ENCODE measurements at regions not wholly inside any gene's neighbourhood (a gene's known extent, or its start where the extent isn't known, plus 50 kb on each side); places are given as distances from the start of the nearest gene placed in this dataset.

GRCh38 chr2:211085056-211085680 is 528.8 kb downstream of the CPS1 start:
- Histone ChIP-seq H3K9me2 (replicated peaks; ENCODE audit: insufficient read depth, low read length) (no peaks in the 10 kb centered on the region), H3K9me3 (ENCODE audit: low read length) (no peaks in the 10 kb centered on the region), H2AFZ (ENCODE audit: low read length) (no peak overlapping the region), H3K9ac (ENCODE audit: low read length) (no peak overlapping the region), H3K79me2 (ENCODE audit: low read length) (no peaks in the 10 kb centered on the region), H3K27ac (ENCODE audit: low read length) (no peak overlapping the region), H3K4me2 (ENCODE audit: low read depth, low read length, poor library complexity, severe bottlenecking) (no peak overlapping the region), H3K36me3 (ENCODE audit: insufficient read depth, low read length) (no peaks in the 10 kb centered on the region), H3K27me3 (ENCODE audit: low read length) (0 out of 2 replicates have a peak, but pooled peaks cover 3% of the 10 kb centered on the region), H4K20me1 (ENCODE audit: insufficient read depth, low read depth, low read length) (no peaks in the 10 kb centered on the region), H3K4me3 (ENCODE audit: low read length) (no peak overlapping the region), H3K4me1 (ENCODE audit: low read length) (no peaks in the 10 kb centered on the region)
- peak; percentile 80 for DNase-seq

GRCh38 chr2:211086049-211086448 is 529.6 kb downstream of the CPS1 start:
- H3K4me1 ChIP-seq (ENCODE audit: low read length) = no peaks in the 10 kb centered on the region
- no peak for DNase-seq
- H3K27ac ChIP-seq (ENCODE audit: low read length) = no peak overlapping the region
- H4K20me1 ChIP-seq (ENCODE audit: insufficient read depth, low read depth, low read length) = no peaks in the 10 kb centered on the region
- H2AFZ ChIP-seq (ENCODE audit: low read length) = no peak overlapping the region
- H3K36me3 ChIP-seq (ENCODE audit: insufficient read depth, low read length) = no peaks in the 10 kb centered on the region
- no peak overlapping the region for H3K9ac ChIP-seq (ENCODE audit: low read length)
- no peak overlapping the region for H3K4me2 ChIP-seq (ENCODE audit: low read depth, low read length, poor library complexity, severe bottlenecking)
- H3K9me3 ChIP-seq (ENCODE audit: low read length) = no peaks in the 10 kb centered on the region
- 0 out of 2 replicates have a peak, but pooled peaks cover 3% of the 10 kb centered on the region for H3K27me3 ChIP-seq (ENCODE audit: low read length)
- no peaks in the 10 kb centered on the region for H3K79me2 ChIP-seq (ENCODE audit: low read length)
- no peak overlapping the region for H3K4me3 ChIP-seq (ENCODE audit: low read length)
- no peaks in the 10 kb centered on the region for H3K9me2 ChIP-seq (replicated peaks; ENCODE audit: insufficient read depth, low read length)

GRCh38 chr2:211089127-211089526 is 532.7 kb downstream of the CPS1 start:
- 0 out of 2 replicates have a peak, but pooled peaks cover 3% of the 10 kb centered on the region for H3K27me3 ChIP-seq (ENCODE audit: low read length)
- H2AFZ ChIP-seq (ENCODE audit: low read length) = no peak overlapping the region
- no peak overlapping the region for H3K9ac ChIP-seq (ENCODE audit: low read length)
- no peak overlapping the region for H3K27ac ChIP-seq (ENCODE audit: low read length)
- H3K4me2 ChIP-seq (ENCODE audit: low read depth, low read length, poor library complexity, severe bottlenecking) = no peak overlapping the region
- no peak overlapping the region for H3K4me3 ChIP-seq (ENCODE audit: low read length)
- no peaks in the 10 kb centered on the region for H3K36me3 ChIP-seq (ENCODE audit: insufficient read depth, low read length)
- H3K4me1 ChIP-seq (ENCODE audit: low read length) = no peaks in the 10 kb centered on the region
- no peaks in the 10 kb centered on the region for H3K9me2 ChIP-seq (replicated peaks; ENCODE audit: insufficient read depth, low read length)
- no peaks in the 10 kb centered on the region for H3K79me2 ChIP-seq (ENCODE audit: low read length)
- H3K9me3 ChIP-seq (ENCODE audit: low read length) = no peaks in the 10 kb centered on the region
- peak; percentile 7 for DNase-seq
- H4K20me1 ChIP-seq (ENCODE audit: insufficient read depth, low read depth, low read length) = no peaks in the 10 kb centered on the region

DNA sequence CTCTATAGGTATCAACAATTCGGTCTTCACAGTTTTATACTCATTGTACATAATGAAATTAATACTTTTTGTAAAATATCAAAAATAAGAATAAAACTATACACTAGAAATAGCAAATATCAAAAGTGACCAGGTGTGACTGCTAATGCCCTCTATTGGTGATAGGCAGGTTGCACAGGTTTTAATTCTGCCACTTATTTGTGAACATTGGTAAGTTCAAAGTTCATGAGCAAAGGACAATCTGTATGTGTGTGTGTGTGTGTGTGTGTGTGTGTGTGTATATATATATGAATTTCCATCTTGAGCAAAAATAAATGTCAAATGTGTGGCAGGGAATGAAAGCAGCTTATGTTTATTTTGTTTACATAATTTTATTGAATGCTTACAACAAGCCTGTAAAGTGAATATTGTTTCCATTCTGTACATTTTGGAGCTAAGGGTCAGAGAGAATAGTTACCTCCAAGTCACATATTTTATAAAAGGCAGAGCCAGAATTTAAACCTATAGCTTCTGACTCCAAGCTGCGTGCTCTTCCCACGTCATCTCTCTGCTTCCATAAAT is 537.4 kb downstream of the CPS1 start:
- H4K20me1 ChIP-seq (ENCODE audit: insufficient read depth, low read depth, low read length) = no peaks in the 10 kb centered on the region
- H3K9me2 ChIP-seq (replicated peaks; ENCODE audit: insufficient read depth, low read length) = no peaks in the 10 kb centered on the region
- no peaks in the 10 kb centered on the region for H3K9me3 ChIP-seq (ENCODE audit: low read length)
- no peak overlapping the region for H3K9ac ChIP-seq (ENCODE audit: low read length)
- H2AFZ ChIP-seq (ENCODE audit: low read length) = no peak overlapping the region
- no peaks in the 10 kb centered on the region for H3K79me2 ChIP-seq (ENCODE audit: low read length)
- DNase-seq = peak; percentile 63
- H3K4me2 ChIP-seq (ENCODE audit: low read depth, low read length, poor library complexity, severe bottlenecking) = no peak overlapping the region
- H3K4me3 ChIP-seq (ENCODE audit: low read length) = no peak overlapping the region
- H3K27me3 ChIP-seq (ENCODE audit: low read length) = no peaks in the 10 kb centered on the region
- no peak overlapping the region for H3K27ac ChIP-seq (ENCODE audit: low read length)
- H3K4me1 ChIP-seq (ENCODE audit: low read length) = no peaks in the 10 kb centered on the region
- H3K36me3 ChIP-seq (ENCODE audit: insufficient read depth, low read length) = no peaks in the 10 kb centered on the region

GRCh38 chr2:211103989-211104388 is 547.6 kb downstream of the CPS1 start:
- no peaks in the 10 kb centered on the region for H3K9me2 ChIP-seq (replicated peaks; ENCODE audit: insufficient read depth, low read length)
- no peak overlapping the region for H3K9ac ChIP-seq (ENCODE audit: low read length)
- DNase-seq = no peak

DNA sequence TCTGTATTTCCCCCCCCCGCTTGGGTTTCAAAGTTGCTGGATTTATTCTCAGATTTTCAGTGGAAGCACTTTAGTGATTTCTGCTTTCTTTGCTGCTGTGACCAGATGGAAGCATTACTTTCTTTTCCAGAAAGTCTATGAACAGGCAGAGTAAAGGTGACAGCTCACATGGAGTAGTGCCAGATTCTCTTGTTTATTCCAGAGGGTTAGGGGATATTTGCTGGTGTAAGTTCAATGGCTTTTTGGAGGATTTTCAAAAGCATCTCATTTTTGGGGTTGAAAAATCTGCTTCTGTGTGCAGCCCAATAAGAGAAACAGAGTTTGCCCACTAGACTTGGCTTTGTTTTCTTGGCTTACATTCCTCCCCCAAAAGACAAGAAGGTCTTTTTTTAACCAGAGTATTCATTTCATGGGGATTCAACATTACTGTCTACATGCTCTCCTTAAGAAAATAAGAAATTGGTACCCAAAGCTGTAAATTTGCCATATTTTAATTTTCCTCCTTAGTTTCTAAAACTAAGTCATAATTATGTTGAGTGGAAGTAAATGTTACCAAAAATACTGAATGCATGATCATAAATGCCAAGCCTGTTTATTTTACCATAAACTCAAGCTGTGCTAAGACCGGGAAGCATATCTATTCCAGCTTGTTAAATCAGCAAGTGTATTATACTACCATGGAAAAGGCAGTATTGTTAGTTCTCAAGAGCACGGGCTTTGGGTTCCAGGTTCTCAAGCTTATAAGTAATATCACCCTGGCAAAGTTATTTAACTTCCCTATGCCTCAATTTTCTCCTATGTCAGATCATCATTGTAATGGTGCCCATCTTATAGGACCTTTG is 557.2 kb downstream of the CPS1 start:
- Histone ChIP-seq H3K79me2 (ENCODE audit: low read length) (no peaks in the 10 kb centered on the region), H2AFZ (ENCODE audit: low read length) (no peak overlapping the region), H3K4me3 (ENCODE audit: low read length) (no peak overlapping the region), H3K9ac (ENCODE audit: low read length) (no peak overlapping the region), H3K4me2 (ENCODE audit: low read depth, low read length, poor library complexity, severe bottlenecking) (no peak overlapping the region), H3K27ac (ENCODE audit: low read length) (no peak overlapping the region), H4K20me1 (ENCODE audit: insufficient read depth, low read depth, low read length) (no peaks in the 10 kb centered on the region), H3K27me3 (ENCODE audit: low read length) (no peaks in the 10 kb centered on the region), H3K4me1 (ENCODE audit: low read length) (no peaks in the 10 kb centered on the region), H3K36me3 (ENCODE audit: insufficient read depth, low read length) (no peaks in the 10 kb centered on the region), H3K9me2 (replicated peaks; ENCODE audit: insufficient read depth, low read length) (no peaks in the 10 kb centered on the region), H3K9me3 (ENCODE audit: low read length) (no peaks in the 10 kb centered on the region)
- no peak for DNase-seq

More at GRCh38 chr2:211103989-211104388, 547.6 kb downstream of the CPS1 start:
- Histone ChIP-seq H3K4me3 (ENCODE audit: low read length) (no peak overlapping the region), H3K4me1 (ENCODE audit: low read length) (no peaks in the 10 kb centered on the region), H3K27ac (ENCODE audit: low read length) (no peak overlapping the region), H3K36me3 (ENCODE audit: insufficient read depth, low read length) (no peaks in the 10 kb centered on the region), H3K9me3 (ENCODE audit: low read length) (no peaks in the 10 kb centered on the region), H3K79me2 (ENCODE audit: low read length) (no peaks in the 10 kb centered on the region), H3K27me3 (ENCODE audit: low read length) (no peaks in the 10 kb centered on the region; the same call in 1 of the 2 replicates), H3K4me2 (ENCODE audit: low read depth, low read length, poor library complexity, severe bottlenecking) (no peak overlapping the region), H2AFZ (ENCODE audit: low read length) (no peak overlapping the region), H4K20me1 (ENCODE audit: insufficient read depth, low read depth, low read length) (no peaks in the 10 kb centered on the region)

- Histone ChIP-seq H3K27me3 (ENCODE audit: low read length) (no peaks in the 10 kb centered on the region), H3K4me1 (ENCODE audit: low read length) (no peaks in the 10 kb centered on the region), H2AFZ (ENCODE audit: low read length) (no peak overlapping the region), H3K27ac (ENCODE audit: low read length) (no peak overlapping the region), H3K4me3 (ENCODE audit: low read length) (no peak overlapping the region), H3K36me3 (ENCODE audit: insufficient read depth, low read length) (no peaks in the 10 kb centered on the region), H3K4me2 (ENCODE audit: low read depth, low read length, poor library complexity, severe bottlenecking) (no peak overlapping the region), H3K79me2 (ENCODE audit: low read length) (no peaks in the 10 kb centered on the region), H3K9me2 (replicated peaks; ENCODE audit: insufficient read depth, low read length) (no peaks in the 10 kb centered on the region), H3K9ac (ENCODE audit: low read length) (no peak overlapping the region), H4K20me1 (ENCODE audit: insufficient read depth, low read depth, low read length) (no peaks in the 10 kb centered on the region), H3K9me3 (ENCODE audit: low read length) (no peaks in the 10 kb centered on the region)
- DNase-seq = no peak
Measured at GRCh38 chr2:211114826-211115455, 558.5 kb downstream of the CPS1 start.

DNA sequence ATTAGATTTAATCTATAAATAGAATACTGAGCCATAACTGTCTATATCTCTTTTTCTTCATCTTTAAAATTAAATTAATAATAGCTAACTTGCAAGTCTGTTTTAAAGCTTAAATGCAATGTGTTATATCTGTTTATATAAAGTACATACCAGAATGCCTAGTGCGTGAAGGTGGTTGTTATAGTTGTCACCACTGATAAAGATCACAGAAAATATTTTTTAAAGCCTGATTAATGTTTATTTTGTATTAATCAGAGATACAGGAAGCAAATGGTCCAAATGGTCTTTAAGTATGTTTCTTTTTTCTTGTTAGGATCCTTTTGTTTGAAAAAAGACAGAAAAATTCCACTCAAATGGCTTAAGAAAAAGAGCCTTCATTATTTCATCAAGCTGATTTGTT is 560.6 kb downstream of the CPS1 start:
- DNase-seq = no peak
- H4K20me1 ChIP-seq (ENCODE audit: insufficient read depth, low read depth, low read length) = no peaks in the 10 kb centered on the region
- no peaks in the 10 kb centered on the region for H3K9me3 ChIP-seq (ENCODE audit: low read length)
- H3K4me2 ChIP-seq (ENCODE audit: low read depth, low read length, poor library complexity, severe bottlenecking) = no peak overlapping the region
- no peaks in the 10 kb centered on the region for H3K27me3 ChIP-seq (ENCODE audit: low read length)
- no peaks in the 10 kb centered on the region for H3K36me3 ChIP-seq (ENCODE audit: insufficient read depth, low read length)
- H3K9ac ChIP-seq (ENCODE audit: low read length) = no peak overlapping the region
- no peak overlapping the region for H2AFZ ChIP-seq (ENCODE audit: low read length)
- no peak overlapping the region for H3K27ac ChIP-seq (ENCODE audit: low read length)
- H3K4me1 ChIP-seq (ENCODE audit: low read length) = no peaks in the 10 kb centered on the region
- H3K79me2 ChIP-seq (ENCODE audit: low read length) = no peaks in the 10 kb centered on the region
- H3K4me3 ChIP-seq (ENCODE audit: low read length) = no peak overlapping the region
- H3K9me2 ChIP-seq (replicated peaks; ENCODE audit: insufficient read depth, low read length) = no peaks in the 10 kb centered on the region

All from Karpas-422 (cell line).